ENCODE measurements at regions not wholly inside any gene's neighbourhood (a gene's known extent, or its start where the extent isn't known, plus 50 kb on each side); places are given as distances from the start of the nearest gene placed in this dataset.
"Not testable (repeated sequence)": the region's sequence is repeated elsewhere in the genome, so short reads cannot be mapped to it uniquely, and the experiment has no call there.

GRCh38 chr14:105926373-105927095 lies 400.2 kb downstream of the TMEM121 start:
- DNase-seq: no peak

- DNase-seq: no peak
Measured at GRCh38 chr14:105927096-105928060, 401.0 kb downstream of the TMEM121 start.

DNA sequence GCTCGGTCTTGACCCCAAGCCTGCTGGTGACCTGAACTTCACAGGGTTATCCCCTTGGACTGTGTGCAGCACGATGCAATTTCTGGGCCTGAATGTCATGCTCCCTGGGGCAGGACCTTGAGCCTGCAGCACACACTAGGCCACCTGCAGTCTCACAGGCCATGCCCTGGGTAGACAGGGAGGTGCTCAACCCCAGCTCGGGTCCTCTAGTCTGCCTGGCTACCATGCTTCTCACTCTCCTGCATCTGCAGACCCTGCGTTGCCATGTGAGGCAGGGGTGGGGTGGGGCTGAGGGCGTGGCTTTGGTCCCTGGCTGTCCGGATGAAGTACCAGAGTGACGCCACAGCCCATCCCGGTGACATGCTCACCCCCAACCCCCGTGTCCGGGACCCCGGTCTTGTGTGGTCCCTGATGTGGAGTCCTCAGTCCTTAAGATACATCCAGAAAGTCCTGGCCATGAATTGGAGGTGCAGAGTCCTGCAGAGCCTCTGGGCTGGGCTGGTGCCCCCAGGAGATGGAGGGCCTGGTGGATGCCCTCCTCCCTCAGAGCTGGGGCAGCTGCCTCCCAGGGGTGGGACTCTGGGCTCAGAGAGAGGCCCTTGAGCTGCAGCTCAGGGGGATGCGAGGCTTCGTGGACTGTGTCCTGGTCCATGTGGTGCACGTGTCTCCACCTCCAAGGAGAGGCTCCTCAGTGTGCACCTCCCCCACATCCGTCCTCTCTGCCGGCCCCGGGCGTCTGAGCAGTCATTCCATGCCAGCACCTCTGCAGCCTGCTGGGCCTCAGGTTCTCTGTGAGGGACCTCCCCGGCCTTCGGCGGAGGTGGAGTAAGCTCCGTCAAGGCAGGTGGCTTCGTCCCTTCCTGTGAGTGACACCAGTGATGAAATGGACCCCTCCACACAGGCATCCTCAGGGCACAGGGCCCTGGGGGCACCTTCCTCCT lies 402.1 kb downstream of the TMEM121 start:
- not testable (repeated sequence) for DNase-seq

GRCh38 chr14:105929327-105930081 lies 403.1 kb downstream of the TMEM121 start:
- no peak for DNase-seq

GRCh38 chr14:105930572-105930971 lies 404.2 kb downstream of the TMEM121 start:
- no peak for DNase-seq

DNA sequence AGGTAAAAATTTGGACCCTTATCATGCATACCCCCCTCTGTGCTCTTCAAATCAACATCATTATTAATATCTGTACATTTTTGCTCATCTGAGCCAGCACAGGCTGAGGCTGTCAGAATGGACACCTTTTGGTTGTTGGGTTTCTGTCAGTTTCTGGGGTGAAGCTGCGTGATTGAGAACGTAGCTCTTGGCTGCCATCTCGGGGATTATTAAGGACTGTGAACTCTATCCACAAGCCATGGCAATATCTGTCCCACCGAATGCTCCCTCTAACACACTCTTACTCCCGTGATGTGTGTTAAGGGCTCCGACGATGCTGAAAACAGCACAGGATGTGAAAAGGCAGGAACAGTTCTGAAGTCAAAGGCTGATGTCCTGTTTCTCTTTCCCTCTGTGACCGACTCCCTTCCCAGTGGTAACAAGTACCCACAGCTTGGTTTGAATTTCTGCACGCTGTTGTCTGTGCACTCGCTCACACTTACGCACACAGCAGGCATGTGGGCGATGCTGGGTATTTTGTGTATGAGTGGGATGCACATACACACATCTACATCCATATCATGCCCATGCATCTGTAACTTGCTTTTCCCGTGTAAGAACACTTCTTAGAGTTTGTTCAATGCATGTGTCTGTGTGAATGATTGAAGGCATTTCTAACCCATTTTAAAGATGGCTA lies 405.6 kb downstream of the TMEM121 start:
- DNase-seq: no peak

GRCh38 chr14:105933238-105933637 lies 406.9 kb downstream of the TMEM121 start:
- no peak for DNase-seq

GRCh38 chr14:105935384-105935783 lies 409.0 kb downstream of the TMEM121 start:
- no peak for DNase-seq

DNA sequence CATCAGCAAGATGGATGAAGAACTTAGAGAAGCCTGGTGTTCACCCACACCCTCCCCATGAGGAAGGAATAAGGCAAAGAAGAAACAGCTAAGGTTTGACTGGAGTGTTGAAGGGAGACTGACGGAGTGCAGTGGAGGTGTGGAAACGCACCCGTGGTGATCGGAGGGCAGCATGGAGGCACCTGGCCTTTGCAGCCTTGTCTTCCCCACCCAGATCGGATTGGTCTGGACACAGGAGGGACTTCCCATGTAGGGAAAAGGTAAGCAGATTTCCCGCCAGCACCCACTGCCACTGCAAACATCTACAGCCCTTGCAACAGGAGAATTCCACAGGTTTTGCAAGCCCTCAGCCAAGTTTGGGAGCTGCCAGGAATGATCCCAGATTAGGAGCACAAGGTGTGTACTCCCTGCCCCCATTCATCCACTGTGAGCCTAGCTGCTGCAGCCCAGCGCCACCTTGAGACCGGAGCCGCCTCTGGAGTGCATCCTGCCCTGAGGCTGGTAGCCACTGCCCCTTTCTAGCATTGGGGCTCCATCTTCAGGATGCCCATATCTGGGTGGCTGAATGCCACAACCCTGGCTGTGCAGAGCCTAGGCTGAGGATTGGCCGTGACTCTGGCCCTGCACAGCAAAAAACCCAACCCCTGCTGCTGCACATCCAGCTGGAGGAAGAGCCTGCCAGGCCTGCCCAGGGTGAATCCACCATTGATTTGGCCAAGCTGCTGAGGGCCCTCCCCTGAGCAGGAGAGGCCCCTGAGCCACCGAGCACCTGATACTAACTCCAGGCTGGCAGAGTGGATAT lies 411.1 kb downstream of the TMEM121 start:
- DNase-seq: no peak

DNA sequence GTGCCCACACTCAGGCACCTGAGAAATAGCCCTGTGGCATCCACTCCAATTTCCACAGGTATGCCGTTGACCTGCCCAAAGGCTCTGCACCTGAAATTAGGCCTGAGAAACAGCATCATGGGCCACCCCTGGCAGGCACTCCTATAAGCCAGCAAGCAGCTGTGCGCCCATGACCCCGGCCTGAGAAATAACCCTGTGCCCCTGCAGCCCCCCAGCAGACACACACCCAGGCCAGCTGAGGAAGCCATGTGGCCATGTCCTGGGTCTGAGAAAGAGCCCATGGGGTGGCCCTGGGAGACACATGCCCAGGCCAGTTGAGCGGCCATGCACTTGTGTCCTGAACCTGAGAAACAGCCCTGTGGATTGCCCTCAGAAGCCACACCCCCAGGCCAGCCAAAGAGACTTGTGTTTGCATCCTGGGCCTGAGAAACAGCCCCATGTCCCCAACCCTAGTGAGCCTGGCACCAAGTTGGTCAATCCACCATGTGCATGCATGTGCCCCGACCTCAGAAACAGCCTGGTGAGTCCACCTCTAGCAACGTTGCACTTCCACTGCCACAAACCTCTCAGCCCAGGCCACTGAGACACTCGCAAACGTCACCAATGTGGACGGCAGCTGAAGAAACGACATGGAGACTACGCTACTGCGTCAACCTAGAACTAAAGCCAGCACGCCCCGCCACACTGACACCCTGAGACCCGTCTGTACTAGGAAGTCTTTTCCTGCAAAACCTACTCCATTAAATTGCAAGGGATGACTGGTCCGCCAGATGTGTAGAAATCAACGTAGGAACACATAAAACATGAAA lies 411.9 kb downstream of the TMEM121 start:
- DNase-seq: no peak

- DNase-seq: no peak
Measured at GRCh38 chr14:105938959-105939358, 412.6 kb downstream of the TMEM121 start.

DNA sequence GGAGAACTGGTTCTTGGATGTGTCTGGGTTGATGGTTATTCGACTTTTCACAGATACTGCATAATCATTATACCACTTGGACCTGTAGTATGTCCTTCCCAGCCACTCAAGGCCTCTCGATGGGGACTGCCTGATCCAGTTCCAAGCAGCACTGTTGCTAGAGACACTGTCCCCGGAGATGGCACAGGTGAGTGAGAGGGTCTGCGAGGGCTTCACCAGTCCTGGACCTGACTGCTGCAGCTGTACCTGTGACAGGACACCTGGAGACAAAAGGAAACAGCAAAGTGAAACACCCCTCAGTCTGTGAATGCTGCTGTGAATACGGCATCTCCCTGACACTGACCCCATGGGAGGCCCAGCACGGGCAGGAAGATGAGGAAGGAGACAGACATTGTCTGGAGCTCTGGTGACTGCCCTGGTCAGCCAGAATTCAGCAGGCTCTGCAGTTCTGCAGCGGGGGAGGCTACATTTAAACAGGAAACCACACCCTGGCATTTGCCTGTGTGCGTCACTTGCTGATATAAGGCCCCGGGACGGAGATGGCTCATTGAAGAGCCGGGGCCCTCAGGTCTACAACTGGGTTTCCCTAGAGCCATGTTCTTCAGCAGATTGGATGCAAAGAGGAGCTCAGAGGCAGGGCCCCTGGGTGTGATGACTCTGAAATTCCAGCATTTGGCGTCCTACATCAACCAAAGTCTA lies 413.6 kb downstream of the TMEM121 start:
- no peak for DNase-seq

DNA sequence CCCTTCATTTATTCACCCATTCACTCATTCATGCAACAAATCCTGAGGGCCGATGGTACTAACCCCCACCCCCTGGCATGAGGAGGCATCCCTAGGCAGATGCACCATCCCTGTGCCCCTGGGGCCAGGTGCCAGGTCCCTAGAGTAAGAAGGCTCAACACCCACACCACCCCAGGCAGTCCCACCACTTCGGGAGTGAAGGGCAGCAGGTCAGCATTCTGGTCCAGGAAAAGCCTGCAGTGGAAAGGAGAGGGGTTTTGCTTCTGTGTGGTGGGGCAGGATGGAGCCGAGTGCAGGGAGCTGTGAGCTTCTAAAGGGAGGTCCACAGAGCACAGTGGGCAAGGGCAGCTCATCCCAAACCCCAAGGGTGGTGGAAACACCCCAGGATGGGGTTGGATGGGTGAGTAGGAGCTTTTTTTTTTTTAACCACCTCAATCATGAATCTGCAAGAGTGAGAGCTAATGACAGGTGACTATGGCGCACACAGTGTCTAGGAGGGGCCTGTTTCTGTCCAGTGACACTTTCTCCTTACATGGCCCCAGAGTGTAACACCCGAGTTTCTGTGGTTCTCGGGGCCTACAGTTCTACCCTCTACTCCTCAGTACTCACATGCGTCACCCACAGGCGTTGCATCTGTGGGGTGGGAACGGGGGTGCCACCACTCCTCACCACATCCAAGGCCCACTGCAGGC lies 414.3 kb downstream of the TMEM121 start:
- DNase-seq: no peak

- no peak for DNase-seq
Measured at GRCh38 chr14:105941226-105942166, 415.1 kb downstream of the TMEM121 start.

GRCh38 chr14:105942725-105943124 lies 416.3 kb downstream of the TMEM121 start:
- DNase-seq: not testable (repeated sequence)

GRCh38 chr14:105943973-105944602 lies 417.7 kb downstream of the TMEM121 start:
- no peak for DNase-seq
